ENCODE measurements at regions not wholly inside any gene's neighbourhood (a gene's known extent, or its start where the extent isn't known, plus 50 kb on each side); places are given as distances from the start of the nearest gene placed in this dataset.
A peak's percentile ranks its signal among the peaks of the same experiment; 100 is the strongest.

GRCh38 chr5:98474216-98474615, 299.2 kb upstream of the RGMB start:
- DNase-seq (ENCODE audit: low read depth): no peak
- no peak for TF ChIP-seq CTCF (IDR thresholded peaks at IDR 0.05; ENCODE audit: insufficient read depth, low read depth, low read length)
- no peak overlapping the region for H3K4me3 ChIP-seq (ENCODE audit: low read depth, low read length)

GRCh38 chr5:98474782-98475181, 298.7 kb upstream of the RGMB start:
- peak; percentile 74 for DNase-seq (ENCODE audit: low read depth)

GRCh38 chr5:98482321-98483300, 290.9 kb upstream of the RGMB start:
- no peak overlapping the region for H3K4me3 ChIP-seq (ENCODE audit: low read depth, low read length)
- TF ChIP-seq CTCF (IDR thresholded peaks at IDR 0.05; ENCODE audit: insufficient read depth, low read depth, low read length): no peak
- DNase-seq (ENCODE audit: low read depth): peak; percentile 28

More at GRCh38 chr5:98474782-98475181, 298.7 kb upstream of the RGMB start:
- no peak overlapping the region for H3K4me3 ChIP-seq (ENCODE audit: low read depth, low read length)
- no peak for TF ChIP-seq CTCF (IDR thresholded peaks at IDR 0.05; ENCODE audit: insufficient read depth, low read depth, low read length)

- TF ChIP-seq CTCF (IDR thresholded peaks at IDR 0.05; ENCODE audit: insufficient read depth, low read depth, low read length): no peak
- H3K4me3 ChIP-seq (ENCODE audit: low read depth, low read length): no peak overlapping the region
- DNase-seq (ENCODE audit: low read depth): peak; percentile 42
Measured at GRCh38 chr5:98483301-98483685, 290.2 kb upstream of the RGMB start.

- no peak for TF ChIP-seq CTCF (IDR thresholded peaks at IDR 0.05; ENCODE audit: insufficient read depth, low read depth, low read length)
- no peak for DNase-seq (ENCODE audit: low read depth)
- no peak overlapping the region for H3K4me3 ChIP-seq (ENCODE audit: low read depth, low read length)
Measured at GRCh38 chr5:98489021-98489420, 284.4 kb upstream of the RGMB start.

- no peak overlapping the region for H3K4me3 ChIP-seq (ENCODE audit: low read depth, low read length)
- no peak for TF ChIP-seq CTCF (IDR thresholded peaks at IDR 0.05; ENCODE audit: insufficient read depth, low read depth, low read length)
- DNase-seq (ENCODE audit: low read depth): no peak
Measured at GRCh38 chr5:98490348-98490747, 283.1 kb upstream of the RGMB start.

Measured in fibroblast of villous mesenchyme (primary cell).